ENCODE measurements at regions not wholly inside any gene's neighbourhood (a gene's known extent, or its start where the extent isn't known, plus 50 kb on each side); places are given as distances from the start of the nearest gene placed in this dataset.

DNA sequence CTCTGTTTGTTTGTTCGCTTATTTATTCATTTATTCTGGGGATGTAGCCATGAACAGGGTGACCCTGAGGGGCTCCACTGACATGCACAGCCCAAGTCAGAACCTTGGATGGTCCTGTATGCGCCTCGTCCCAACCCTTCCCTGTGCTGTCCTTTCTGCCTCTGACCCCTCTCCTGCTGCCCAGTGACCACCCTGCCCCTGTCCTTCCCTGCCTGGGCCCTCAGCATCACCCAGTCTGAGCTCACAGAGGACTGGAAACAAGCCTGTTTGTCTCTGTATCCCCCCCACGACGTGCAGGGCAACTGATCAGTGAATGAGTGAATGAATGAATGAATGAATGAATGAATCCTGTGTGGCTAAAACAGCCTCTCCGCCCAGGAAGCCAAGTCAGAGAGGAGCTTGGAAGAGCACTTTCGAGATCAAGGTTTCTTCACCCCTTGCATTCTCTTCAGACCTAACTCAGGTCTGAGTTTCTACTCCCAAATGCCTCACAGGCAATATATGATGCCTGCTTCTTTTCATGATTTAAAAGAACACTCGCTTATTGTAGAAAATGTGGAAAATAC lies 157.7 kb downstream of the SMAD6 start (continued):
- TF ChIP-seq MAFK (IDR thresholded peaks at IDR 0.05; ENCODE audit: low read depth, low read length): no peak
